Dedifferentiated amniotic fluid mesenchymal stem cell (primary cell): ENCODE measurements at regions not wholly inside any gene's neighbourhood (a gene's known extent, or its start where the extent isn't known, plus 50 kb on each side); places are given as distances from the start of the nearest gene placed in this dataset.
A peak's percentile ranks its signal among the peaks of the same experiment; 100 is the strongest.

ENCODE experiments used
- DNase-seq: peaks from one replicate; pipeline ENCODE4 v3.0.0-alpha.2; 2016; ENCODE audit errors: extremely low spot score

DNA sequence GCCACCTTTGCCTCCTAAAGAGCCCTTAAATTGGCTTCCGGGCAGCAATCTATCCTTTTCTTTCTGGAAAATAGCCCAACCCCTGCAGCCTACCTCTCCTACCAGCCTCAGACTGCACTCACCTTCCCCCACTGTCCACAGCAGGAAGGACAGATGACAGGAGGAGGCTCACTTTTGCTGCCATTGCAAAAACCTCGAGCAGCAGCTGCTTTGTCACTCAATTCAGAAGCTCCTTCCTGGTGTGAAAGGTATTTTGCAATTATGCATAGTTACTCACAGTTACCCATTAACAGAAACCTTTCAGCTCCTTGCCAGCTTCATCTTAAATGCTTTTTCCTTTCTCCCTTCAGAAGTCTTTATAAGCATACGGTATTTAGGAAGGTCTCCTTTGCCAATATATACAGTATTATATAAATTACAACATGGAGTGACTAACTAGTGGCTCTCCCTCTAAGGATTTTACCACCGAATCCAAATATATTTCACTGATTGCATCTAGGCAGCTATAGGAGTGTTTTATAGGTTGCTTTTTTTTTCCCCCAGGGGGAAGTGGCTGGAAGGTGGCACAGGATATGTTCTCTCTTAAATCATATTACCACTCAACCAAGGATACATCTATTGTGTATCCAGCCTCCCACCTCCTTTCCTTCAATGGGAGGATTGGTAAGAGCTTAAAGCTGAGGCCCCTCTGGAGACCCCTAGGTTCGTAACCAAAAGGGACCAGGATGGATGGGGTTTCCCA, 142.1 kb upstream of the IPO9 start:
- DNase-seq = no peak

GRCh38 chr1:201688514-201688913, 140.4 kb upstream of the IPO9 start:
- no peak for DNase-seq

GRCh38 chr1:201689647-201690046, 139.3 kb upstream of the IPO9 start:
- DNase-seq = no peak

- no peak for DNase-seq
Measured at GRCh38 chr1:201690528-201690927, 138.4 kb upstream of the IPO9 start.

DNA sequence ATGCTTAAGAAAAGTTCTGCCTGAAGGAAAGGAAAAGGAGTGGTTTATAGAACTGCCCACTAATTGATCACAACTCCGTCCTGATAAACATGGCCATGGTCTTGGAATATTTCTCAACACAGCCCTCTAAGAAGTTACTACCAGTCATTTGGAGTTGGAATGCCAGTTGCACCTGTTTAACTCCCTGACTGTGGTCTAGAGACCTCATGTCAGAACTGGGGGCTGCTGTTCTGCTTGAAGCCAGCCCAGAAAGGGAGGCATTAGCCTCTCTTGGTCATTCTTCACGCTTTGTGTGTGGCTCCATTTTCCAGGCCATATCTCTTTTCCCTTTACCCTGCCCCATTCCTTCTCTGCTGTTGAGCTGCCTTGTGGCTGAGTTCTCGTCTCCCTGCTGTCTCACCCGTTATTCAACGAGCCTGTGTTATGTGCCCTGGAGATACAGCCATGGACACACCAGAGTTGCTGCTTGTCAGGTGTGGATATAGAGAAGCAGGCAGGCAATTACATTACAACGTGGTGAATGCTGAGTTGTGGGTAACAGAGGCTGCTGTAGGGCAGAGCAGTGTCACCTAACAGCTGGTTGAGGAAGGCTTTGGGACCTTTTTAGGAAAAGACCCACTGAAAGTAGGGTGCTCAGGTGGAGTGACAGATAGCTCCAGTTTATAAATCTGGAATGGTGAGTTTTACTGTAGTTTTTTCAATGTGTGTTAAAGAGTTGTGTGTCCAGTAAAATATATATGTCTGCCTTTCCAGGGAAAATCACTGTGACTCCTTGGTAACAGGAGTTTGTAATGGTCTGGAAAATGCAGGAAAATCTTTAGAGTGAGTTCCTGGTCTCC, 137.0 kb upstream of the IPO9 start:
- no peak for DNase-seq

DNA sequence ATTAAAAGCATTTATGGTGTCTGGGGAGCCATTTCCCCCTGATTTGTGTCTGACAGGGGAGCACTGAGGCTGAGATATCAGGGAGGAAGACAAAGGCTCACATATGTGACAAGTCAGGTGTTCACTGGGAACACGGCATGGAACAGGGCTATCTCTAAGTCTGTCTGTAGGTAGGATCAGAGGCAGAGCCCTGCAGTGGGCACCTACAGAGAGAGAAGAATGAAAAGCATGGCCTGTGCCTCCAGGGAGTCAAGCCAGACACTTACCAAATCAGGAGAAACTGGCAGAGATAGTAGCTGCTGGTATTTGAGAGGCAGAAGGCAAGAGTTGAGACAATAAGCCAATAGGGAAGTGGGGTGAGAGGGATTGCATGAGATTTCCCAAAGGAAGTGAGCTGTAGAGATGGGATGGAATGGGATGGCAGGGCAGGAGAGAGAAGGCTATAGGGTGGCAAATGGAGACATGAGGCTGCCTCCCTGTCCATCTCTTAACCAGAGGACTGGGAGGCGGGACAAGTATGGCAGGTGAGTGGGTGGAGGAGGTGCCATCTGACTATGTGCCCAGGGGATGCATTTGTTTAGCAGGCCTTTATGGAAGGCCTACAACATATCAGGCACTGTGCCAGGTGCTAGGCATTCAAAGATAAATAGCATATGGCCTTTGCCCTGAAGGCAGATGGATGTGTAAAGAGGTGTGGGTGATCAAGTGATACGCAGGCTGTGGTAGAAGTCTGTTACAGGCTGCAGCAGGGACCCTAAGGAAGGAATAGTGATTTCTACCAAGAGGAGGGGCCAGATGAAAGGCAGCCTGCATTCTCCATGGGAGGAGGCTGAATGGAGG, 136.2 kb upstream of the IPO9 start:
- no peak for DNase-seq

DNA sequence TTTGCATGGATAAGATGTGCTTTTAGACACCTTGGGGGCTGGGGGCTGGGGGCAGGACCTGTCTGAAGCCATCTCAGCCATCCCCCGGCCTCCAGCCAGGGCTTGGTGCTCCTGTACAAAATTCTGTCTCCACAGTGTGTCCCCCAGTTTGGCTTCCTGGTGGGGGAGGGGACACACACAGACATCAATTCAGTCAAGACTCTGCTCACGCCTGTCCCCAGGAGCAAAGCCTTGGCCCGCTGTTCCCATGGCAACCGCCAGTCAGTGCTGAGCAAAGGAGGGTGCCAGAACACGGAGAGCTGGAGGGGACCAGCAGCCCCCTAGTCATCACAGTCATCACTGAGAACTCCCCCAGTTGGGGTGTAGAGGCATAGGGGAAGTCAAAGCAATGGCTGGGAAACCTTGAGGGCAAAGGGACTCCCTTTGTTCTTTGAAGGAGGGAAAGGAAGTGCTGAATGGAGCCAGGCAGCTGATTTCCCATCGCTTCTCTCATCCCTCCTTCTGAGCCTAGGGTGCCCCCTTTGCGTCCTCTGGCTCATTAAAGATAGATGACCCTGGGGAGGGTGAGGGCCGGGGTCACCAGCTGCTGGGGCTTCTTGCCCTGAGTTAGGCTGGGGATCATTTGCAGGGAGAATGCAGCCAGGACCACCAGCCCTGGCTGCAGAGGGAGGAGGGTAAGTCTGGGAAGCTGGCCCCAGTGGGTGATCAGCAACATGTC, 134.9 kb upstream of the IPO9 start:
- no peak for DNase-seq

DNA sequence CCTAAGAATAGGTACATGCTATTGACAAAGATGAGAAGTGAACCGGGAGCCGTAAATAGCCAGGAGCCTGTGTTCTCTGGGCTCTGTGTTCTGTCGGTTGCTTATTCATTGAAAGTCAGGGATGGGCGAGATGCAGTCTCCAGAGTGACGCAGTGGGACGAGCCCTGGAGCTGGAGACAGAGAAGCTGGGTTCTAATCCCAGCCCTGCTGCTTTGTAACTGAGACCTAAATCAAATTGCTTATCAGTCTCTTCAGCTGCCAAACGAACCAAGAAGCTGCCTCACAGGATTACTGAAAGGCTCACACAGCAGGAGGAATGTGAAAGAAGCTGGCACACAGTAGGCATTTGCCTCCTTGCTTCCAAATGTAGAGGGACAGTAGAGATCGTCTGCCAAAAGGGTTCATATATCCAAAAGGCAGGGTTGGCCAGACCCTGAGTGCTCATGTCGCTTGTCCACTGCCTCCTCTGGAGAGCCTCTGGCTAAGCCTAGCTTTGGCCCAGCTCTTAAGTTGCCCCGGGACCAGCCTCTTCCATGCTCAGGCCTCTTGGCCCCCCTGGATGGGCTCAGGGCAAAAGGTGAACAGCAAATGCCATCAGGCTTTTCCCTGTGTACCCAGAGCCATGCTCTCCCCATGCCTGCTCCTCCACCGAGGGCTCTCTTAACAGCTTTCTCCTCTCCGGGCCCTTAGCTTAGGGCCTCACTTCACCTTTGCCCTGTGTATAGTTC, 134.2 kb upstream of the IPO9 start:
- no peak for DNase-seq

GRCh38 chr1:201695607-201696006, 133.3 kb upstream of the IPO9 start:
- no peak for DNase-seq

DNA sequence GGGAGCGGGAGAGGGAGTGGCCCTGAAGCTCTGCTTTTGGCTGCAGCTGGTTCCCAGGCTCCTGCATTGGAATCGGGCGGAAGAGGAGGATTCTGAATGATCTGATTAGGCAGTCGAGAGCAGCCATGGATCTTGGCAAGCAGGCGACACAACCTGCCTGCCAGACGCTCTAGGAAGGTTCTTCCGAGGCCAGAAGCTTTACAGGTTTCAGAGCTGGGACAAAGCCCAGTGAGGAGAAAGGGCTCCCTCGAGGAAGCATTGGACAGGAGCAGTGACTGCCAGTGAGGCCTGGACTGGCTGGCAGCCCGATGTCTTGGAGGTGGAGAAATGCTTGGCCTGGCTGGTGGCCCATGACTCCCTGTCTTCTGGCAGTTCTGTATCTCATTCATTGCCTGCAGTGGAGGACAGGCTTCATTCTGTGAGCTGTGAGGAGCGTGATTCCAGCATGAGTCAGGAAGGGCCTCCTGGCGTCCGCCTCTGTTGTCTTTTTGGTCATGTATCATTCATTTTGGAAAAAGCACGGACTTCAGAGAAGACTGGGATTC, 132.7 kb upstream of the IPO9 start:
- peak; percentile 83 for DNase-seq

DNA sequence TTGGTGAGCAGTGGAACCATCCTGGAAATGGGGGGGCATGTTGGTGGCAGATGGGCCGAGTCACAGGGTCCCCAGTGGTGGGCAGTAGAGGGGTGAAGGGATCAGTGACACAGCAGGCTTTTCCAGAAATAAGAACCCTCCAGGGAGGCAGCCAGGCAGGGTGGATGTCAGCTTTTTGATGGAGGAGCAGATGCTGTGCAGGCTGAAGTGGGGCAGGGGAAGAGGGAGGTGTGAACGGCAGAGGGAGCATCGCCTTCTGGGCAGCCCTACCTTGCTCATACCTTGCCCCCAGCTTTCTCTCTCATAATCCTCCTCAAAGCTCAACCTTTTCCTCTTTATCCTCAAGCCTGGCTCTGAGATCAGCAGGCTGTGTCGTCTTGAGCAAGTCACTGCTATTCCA, 131.8 kb upstream of the IPO9 start:
- DNase-seq = no peak

DNA sequence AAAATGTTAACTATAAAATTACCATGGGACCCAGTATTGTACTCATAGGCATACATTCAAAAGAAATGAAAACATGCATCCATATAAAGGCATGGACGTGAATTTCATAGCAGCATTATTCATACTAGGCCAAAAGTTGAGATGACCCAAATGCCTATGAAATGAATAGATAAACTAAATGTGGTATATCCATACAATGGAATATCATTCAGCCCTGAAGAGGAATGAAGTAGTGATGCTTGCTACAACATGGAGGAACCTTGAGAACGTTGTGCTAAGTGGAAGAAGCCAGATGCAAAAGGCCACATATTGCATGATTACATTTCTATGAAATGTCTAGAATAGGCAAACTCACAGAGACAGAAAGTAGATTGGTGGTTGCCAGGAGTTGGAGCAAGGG, 127.1 kb upstream of the IPO9 start:
- no peak for DNase-seq

DNA sequence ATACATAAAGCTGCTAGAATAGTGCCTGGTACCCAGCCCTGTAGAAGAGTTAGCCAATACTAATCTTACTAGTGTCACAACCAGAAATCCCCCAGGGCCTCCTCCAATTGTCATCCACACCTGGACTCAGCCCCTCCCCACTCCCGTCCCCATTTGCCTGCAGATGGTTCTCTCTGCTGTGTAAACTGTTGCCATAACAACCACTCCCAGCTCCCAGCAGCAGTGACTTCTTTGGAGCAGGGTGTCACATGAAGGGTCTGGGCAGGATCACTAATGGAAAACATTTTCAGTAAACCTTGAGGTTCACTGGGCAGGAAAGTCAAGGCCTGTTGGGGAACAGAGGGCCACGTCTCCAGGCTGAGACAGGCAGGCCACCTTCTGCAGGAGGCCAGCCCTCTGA, 126.0 kb upstream of the IPO9 start:
- DNase-seq = no peak

DNA sequence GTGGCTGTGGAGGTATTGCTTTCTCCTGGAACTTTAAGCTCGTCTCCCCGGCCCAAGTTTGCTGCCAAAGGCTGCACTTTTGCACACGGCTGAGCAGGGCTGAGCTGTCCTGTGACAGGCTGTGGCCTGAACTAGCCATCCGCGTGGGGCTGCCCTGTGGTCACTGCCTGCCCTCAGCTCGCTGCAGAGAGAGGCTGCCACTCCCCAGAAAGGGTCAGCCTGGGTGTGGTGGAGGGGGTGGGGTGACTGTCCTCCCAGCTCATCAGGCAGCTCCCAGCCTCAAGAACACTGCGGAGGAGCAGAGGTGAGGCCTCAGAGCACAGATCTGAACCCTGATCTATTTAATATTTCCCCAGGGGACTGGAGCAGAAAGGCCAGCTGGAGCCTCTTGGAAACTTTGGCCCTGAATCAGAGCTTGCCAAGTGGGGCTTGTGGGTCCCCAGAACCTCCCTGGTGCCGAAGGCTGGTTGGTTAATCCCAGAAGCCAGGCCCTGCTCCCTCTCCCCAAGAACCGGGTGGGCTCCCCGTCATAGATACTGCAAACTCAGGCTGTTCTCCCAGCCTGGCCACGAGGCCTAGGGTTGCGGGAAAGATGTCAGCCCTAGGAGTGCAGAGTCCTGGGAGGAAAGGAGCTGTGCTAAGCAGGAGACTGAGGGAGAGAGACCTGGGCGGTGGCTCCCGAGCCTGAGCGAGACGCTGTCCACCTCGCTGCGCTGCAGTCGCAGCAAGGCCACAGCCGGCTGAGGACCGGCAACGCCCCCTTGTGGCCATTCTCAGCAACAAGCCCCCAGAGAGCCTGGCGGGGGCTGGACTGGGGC, 125.1 kb upstream of the IPO9 start:
- peak; percentile 74 for DNase-seq

DNA sequence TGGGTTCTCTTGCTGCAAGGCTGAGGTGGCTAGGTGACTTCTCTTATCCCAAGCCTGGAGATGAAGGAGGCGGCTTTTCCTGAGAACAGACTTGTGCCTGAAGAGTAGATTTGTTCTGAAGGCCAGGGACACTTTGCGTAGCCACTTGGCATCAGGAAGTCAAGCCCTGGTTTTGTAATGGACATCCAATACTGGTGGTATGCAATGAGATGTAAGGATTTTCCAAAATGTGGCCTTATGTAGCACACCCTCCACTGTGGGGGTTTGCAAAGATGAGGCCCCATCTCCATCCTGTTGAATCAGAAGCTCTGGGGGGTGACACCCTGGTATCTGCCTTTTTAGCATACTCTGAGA, 124.5 kb upstream of the IPO9 start:
- DNase-seq = no peak

- no peak for DNase-seq
Measured at GRCh38 chr1:201705389-201705788, 123.6 kb upstream of the IPO9 start.

DNA sequence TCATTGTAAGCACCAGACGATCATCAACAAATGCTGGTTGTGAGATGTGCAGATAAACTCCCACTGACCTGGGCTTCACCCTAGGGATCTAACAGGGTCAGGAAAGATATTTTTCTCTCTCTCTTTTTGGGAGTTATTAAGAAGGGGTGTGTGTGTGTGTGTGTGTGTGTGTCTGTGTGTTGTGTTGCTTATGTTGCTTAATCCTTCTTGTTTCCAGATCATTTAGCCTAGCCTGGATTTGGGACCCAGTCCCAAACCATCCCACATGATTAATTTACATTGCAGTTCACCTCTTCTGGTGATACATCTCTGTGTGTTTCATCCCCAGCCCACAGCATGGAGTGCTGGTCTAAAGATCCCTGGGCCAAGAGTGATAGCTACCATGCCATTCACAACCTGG, 122.8 kb upstream of the IPO9 start:
- no peak for DNase-seq

DNA sequence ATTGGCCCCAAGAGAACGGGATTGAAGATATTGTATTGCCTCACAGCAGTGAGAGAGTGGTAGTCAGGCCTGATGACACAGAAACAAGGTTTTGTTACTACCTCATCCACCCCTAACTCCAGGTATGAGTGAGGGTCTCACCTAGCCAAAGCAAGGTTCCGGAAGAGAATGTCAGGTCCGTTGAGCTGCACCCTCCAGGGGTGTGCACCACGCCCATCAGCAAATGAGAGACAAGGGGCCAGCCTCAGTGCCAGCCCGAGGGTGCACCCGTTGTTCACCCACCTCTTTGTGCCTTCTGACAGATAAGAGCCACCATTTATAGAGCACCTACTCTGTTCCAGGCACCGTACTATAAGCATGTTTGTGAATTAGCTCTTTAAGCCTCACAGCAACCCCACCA, 121.9 kb upstream of the IPO9 start:
- no peak for DNase-seq

DNA sequence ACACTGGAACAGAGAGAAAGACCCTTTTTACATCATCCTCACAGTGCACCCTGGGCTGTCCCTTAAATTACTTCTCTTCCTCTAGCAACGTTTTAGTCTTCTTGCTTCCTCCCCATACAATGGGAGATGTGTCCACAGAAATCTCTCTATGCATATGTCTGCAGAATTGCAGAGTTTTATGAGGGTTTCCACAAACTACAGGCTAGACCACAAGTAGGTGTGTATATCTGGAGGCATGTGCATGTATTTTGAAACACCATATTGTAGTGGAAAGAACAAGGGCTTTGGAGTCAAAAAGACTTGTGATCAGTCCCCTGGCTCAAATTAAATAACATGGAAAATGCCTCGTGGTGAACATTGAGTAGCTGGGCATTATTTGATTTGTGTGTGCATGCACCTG, 121.3 kb upstream of the IPO9 start:
- DNase-seq = no peak

GRCh38 chr1:201708085-201708512, 120.9 kb upstream of the IPO9 start:
- DNase-seq = peak; percentile 34
